Naive thymus-derived CD8-positive, alpha-beta T cell (primary cell): ENCODE measurements at regions not wholly inside any gene's neighbourhood (a gene's known extent, or its start where the extent isn't known, plus 50 kb on each side); places are given as distances from the start of the nearest gene placed in this dataset.

Experiments used
- ATAC-seq, 2 donors: fragments of 150-1000 bp; cut with Tn5 transposase in 1 of 2; sonication (Bioruptor Pico), chemical (Tn5 transposase) in 1 of 2; 1 replicate in 1 of 2; 2 replicates in 1 of 2; pipeline ENCODE4 v1.10.0; 2021; ENCODE audit warnings: mild to moderate bottlenecking in 2 of 2, moderate library complexity in 2 of 2
- POLR2A ChIA-PET: fragments of 350-600 bp; sonication (Branson Sonifier 250); formaldehyde crosslinking; loops from one replicate; lab custom pipeline; 2021; ENCODE audit warnings: antibody characterized with exemption; lab: Charles Lee
- DNase-seq, 10 donors: peaks; one replicate each; pipeline versions ENCODE4 v3.0.0 to v3.0.0-alpha.2; 2020 to 2022
- H3K27ac Mint-ChIP-seq, 10 donors: one replicate each; pipeline ENCODE4 v1.8.0; 2020 to 2022; ENCODE audit warnings: mild to moderate bottlenecking in 10 of 10, mixed read lengths in 10 of 10, moderate library complexity in 4 of 10, inconsistent platforms in 1 of 10
- H3K27me3 Mint-ChIP-seq, 5 donors: one replicate each; pipeline ENCODE4 v1.8.0; 2021 to 2022; ENCODE audit warnings: mixed read lengths in 5 of 5
- H3K36me3 Mint-ChIP-seq, 3 donors: one replicate each; pipeline ENCODE4 v1.8.0; 2020 to 2022; ENCODE audit warnings: mixed read lengths in 3 of 3, mild to moderate bottlenecking in 2 of 3, inconsistent platforms in 1 of 3
- H3K4me1 Mint-ChIP-seq, 4 donors: one replicate each; pipeline ENCODE4 v1.8.0; 2021 to 2022; ENCODE audit warnings: mixed read lengths in 4 of 4
- H3K4me3 Mint-ChIP-seq, 10 donors: one replicate each; pipeline ENCODE4 v1.8.0; 2020 to 2022; ENCODE audit warnings: mild to moderate bottlenecking in 10 of 10, mixed read lengths in 10 of 10, moderate library complexity in 6 of 10, inconsistent platforms in 1 of 10
- H3K9me3 Mint-ChIP-seq, 9 donors: one replicate each; pipeline ENCODE4 v1.8.0; 2020 to 2022; ENCODE audit warnings: mixed read lengths in 9 of 9, mild to moderate bottlenecking in 3 of 9, inconsistent platforms in 1 of 9, moderate library complexity in 1 of 9

- peaks cover 0 to 1% (median 0%) of the 10 kb centered on the region in 4 donors for H3K4me1 Mint-ChIP-seq
- no peak overlapping the region for H3K27ac Mint-ChIP-seq
- no peak overlapping the region for H3K4me3 Mint-ChIP-seq
- peaks cover 0 to 5% (median 0%) of the 10 kb centered on the region in 3 donors for H3K36me3 Mint-ChIP-seq
- POLR2A ChIA-PET = no interaction called here
- DNase-seq (no peak), ATAC-seq (no peak)
- peaks cover 0 to 3% (median 0%) of the 10 kb centered on the region in 5 donors for H3K27me3 Mint-ChIP-seq
- peaks cover 0 to 35% (median 13%) of the 10 kb centered on the region in 9 donors for H3K9me3 Mint-ChIP-seq
These were observed 79.0 kb upstream of the TCF7L2 start for GRCh38 chr10:112871021-112871420.

- Mint-ChIP-seq H3K9me3 (peaks cover 0 to 35% (median 10%) of the 10 kb centered on the region in 9 donors), H3K27ac (no peak overlapping the region), H3K27me3 (peaks cover 0 to 7% (median 2%) of the 10 kb centered on the region in 5 donors), H3K36me3 (peaks cover 0 to 5% (median 0%) of the 10 kb centered on the region in 3 donors), H3K4me1 (peaks cover 0 to 1% (median 0%) of the 10 kb centered on the region in 4 donors), H3K4me3 (no peak overlapping the region)
- ATAC-seq (no peak), DNase-seq (no peak)
- POLR2A ChIA-PET = no interaction called here
These were observed 77.3 kb upstream of the TCF7L2 start for GRCh38 chr10:112872728-112873127.

GRCh38 chr10:112873541-112873940 lies 76.5 kb upstream of the TCF7L2 start:
- DNase-seq = no peak
- Mint-ChIP-seq H3K4me1 (peaks cover 0 to 1% (median 0%) of the 10 kb centered on the region in 4 donors), H3K4me3 (no peak overlapping the region), H3K9me3 (peaks cover 0 to 35% (median 10%) of the 10 kb centered on the region in 9 donors), H3K36me3 (peaks cover 0 to 5% (median 0%) of the 10 kb centered on the region in 3 donors), H3K27me3 (peaks cover 0 to 9% (median 2%) of the 10 kb centered on the region in 5 donors), H3K27ac (no peak overlapping the region)
- POLR2A ChIA-PET = no interaction called here
- ATAC-seq = no peak

- H3K36me3 Mint-ChIP-seq = peaks cover 0 to 5% (median 0%) of the 10 kb centered on the region in 3 donors
- DNase-seq (no peak), ATAC-seq (no peak)
- H3K27me3 Mint-ChIP-seq = peaks cover 0 to 9% (median 2%) of the 10 kb centered on the region in 5 donors
- POLR2A ChIA-PET = no interaction called here
- no peak overlapping the region for H3K27ac Mint-ChIP-seq
- H3K4me3 Mint-ChIP-seq = no peak overlapping the region
- H3K4me1 Mint-ChIP-seq = peaks cover 0 to 1% (median 0%) of the 10 kb centered on the region in 4 donors
- peaks cover 0 to 35% (median 10%) of the 10 kb centered on the region in 9 donors for H3K9me3 Mint-ChIP-seq
These were observed 75.1 kb upstream of the TCF7L2 start for GRCh38 chr10:112874982-112875381.

- Mint-ChIP-seq H3K27ac (no peak overlapping the region), H3K4me3 (no peak overlapping the region), H3K27me3 (peaks cover 0 to 9% (median 2%) of the 10 kb centered on the region in 5 donors), H3K4me1 (peaks cover 0 to 1% (median 0%) of the 10 kb centered on the region in 4 donors), H3K36me3 (peaks cover 0 to 5% (median 0%) of the 10 kb centered on the region in 3 donors), H3K9me3 (peaks cover 0 to 35% (median 10%) of the 10 kb centered on the region in 9 donors)
- ATAC-seq (no peak), DNase-seq (no peak)
- POLR2A ChIA-PET = no interaction called here
These were observed 74.4 kb upstream of the TCF7L2 start for GRCh38 chr10:112875476-112876267.

- DNase-seq = no peak
- peaks cover 0 to 9% (median 4%) of the 10 kb centered on the region in 9 donors for H3K9me3 Mint-ChIP-seq
- no peaks in the 10 kb centered on the region for H3K4me1 Mint-ChIP-seq
- ATAC-seq = no peak
- no peak overlapping the region for H3K27ac Mint-ChIP-seq
- POLR2A ChIA-PET = no interaction called here
- peaks cover 0 to 9% (median 4%) of the 10 kb centered on the region in 3 donors for H3K36me3 Mint-ChIP-seq
- peaks cover 0 to 5% (median 4%) of the 10 kb centered on the region in 5 donors for H3K27me3 Mint-ChIP-seq
- no peak overlapping the region for H3K4me3 Mint-ChIP-seq
These were observed 69.2 kb upstream of the TCF7L2 start for GRCh38 chr10:112880633-112881530.

GRCh38 chr10:112883360-112884178 lies 66.5 kb upstream of the TCF7L2 start:
- no peak overlapping the region for H3K4me3 Mint-ChIP-seq
- no peak for DNase-seq
- POLR2A ChIA-PET = interaction anchor here (0.7 kb wide), 1 partner anchor 187 kb away, joined by 4 read pairs; no protein-coding TSS in a partner anchor
- no peaks in the 10 kb centered on the region for H3K4me1 Mint-ChIP-seq
- ATAC-seq = no peak
- peaks cover 0 to 9% (median 4%) of the 10 kb centered on the region in 9 donors for H3K9me3 Mint-ChIP-seq
- H3K27me3 Mint-ChIP-seq = peaks cover 0 to 3% (median 0%) of the 10 kb centered on the region in 5 donors
- H3K36me3 Mint-ChIP-seq = peaks cover 0 to 10% (median 4%) of the 10 kb centered on the region in 3 donors
- no peak overlapping the region for H3K27ac Mint-ChIP-seq

GRCh38 chr10:112884179-112884504 lies 65.9 kb upstream of the TCF7L2 start:
- no peak for ATAC-seq
- Mint-ChIP-seq H3K27ac (no peak overlapping the region), H3K4me1 (no peaks in the 10 kb centered on the region), H3K27me3 (peaks cover 0 to 3% (median 0%) of the 10 kb centered on the region in 5 donors), H3K36me3 (peaks cover 0 to 15% (median 4%) of the 10 kb centered on the region in 3 donors), H3K9me3 (peaks cover 0 to 9% (median 4%) of the 10 kb centered on the region in 9 donors), H3K4me3 (no peak overlapping the region)
- POLR2A ChIA-PET = no interaction called here
- no peak for DNase-seq

- H3K4me3 Mint-ChIP-seq = no peak overlapping the region
- peaks cover 0 to 3% (median 0%) of the 10 kb centered on the region in 5 donors for H3K27me3 Mint-ChIP-seq
- DNase-seq (no peak), ATAC-seq (no peak)
- no peak overlapping the region for H3K27ac Mint-ChIP-seq
- POLR2A ChIA-PET = no interaction called here
- H3K36me3 Mint-ChIP-seq = peaks cover 0 to 15% (median 4%) of the 10 kb centered on the region in 3 donors
- peaks cover 0 to 9% (median 4%) of the 10 kb centered on the region in 9 donors for H3K9me3 Mint-ChIP-seq
- no peaks in the 10 kb centered on the region for H3K4me1 Mint-ChIP-seq
These were observed 63.6 kb upstream of the TCF7L2 start for GRCh38 chr10:112886463-112886862.

GRCh38 chr10:112887968-112888367 lies 62.1 kb upstream of the TCF7L2 start:
- Mint-ChIP-seq H3K4me1 (no peaks in the 10 kb centered on the region), H3K9me3 (peaks cover 0 to 14% (median 4%) of the 10 kb centered on the region in 9 donors), H3K4me3 (no peak overlapping the region), H3K27ac (no peak overlapping the region), H3K36me3 (peaks cover 0 to 20% (median 0%) of the 10 kb centered on the region in 3 donors), H3K27me3 (peaks cover 0 to 3% (median 0%) of the 10 kb centered on the region in 5 donors)
- no peak for DNase-seq
- ATAC-seq = no peak
- POLR2A ChIA-PET = no interaction called here

- H3K4me3 Mint-ChIP-seq = no peak overlapping the region
- ATAC-seq = no peak
These were observed 54.8 kb upstream of the TCF7L2 start for GRCh38 chr10:112895292-112895691.

GRCh38 chr10:112896273-112896672 lies 53.8 kb upstream of the TCF7L2 start:
- Mint-ChIP-seq H3K27me3 (no peaks in the 10 kb centered on the region), H3K4me3 (no peak overlapping the region), H3K4me1 (no peaks in the 10 kb centered on the region), H3K9me3 (peaks cover 0 to 5% (median 0%) of the 10 kb centered on the region in 9 donors), H3K27ac (no peak overlapping the region), H3K36me3 (peaks cover 0 to 8% (median 0%) of the 10 kb centered on the region in 3 donors)
- POLR2A ChIA-PET = no interaction called here
- DNase-seq = no peak
- no peak for ATAC-seq

More at GRCh38 chr10:112895292-112895691, 54.8 kb upstream of the TCF7L2 start:
- no peak for DNase-seq
- Mint-ChIP-seq H3K4me1 (no peaks in the 10 kb centered on the region), H3K27ac (peak overlapping the region in 2 of 10 donors; percentile 22 to 85), H3K27me3 (no peaks in the 10 kb centered on the region), H3K9me3 (peaks cover 0 to 5% (median 0%) of the 10 kb centered on the region in 9 donors), H3K36me3 (peaks cover 0 to 8% (median 0%) of the 10 kb centered on the region in 3 donors)
- POLR2A ChIA-PET = no interaction called here
